ENCODE measurements at regions not wholly inside any gene's neighbourhood (a gene's known extent, or its start where the extent isn't known, plus 50 kb on each side); places are given as distances from the start of the nearest gene placed in this dataset.

- TF ChIP-seq CTCF (IDR thresholded peaks at IDR 0.05; ENCODE audit: low read length) (no peak), EZH2phosphoT487 (IDR thresholded peaks at IDR 0.05; ENCODE audit: low read length) (no peak)
Observed at GRCh38 chr10:51012073-51012472, 62.2 kb upstream of the PRKG1 start.
